GM12892 (cell line): ENCODE measurements at regions not wholly inside any gene's neighbourhood (a gene's known extent, or its start where the extent isn't known, plus 50 kb on each side); places are given as distances from the start of the nearest gene placed in this dataset.
"Not testable (repeated sequence)": the region's sequence is repeated elsewhere in the genome, so short reads cannot be mapped to it uniquely, and the experiment has no call there.

Experiments used
- POLR2A ChIP-seq: IDR thresholded peaks from 2 replicates; pipeline ENCODE4 v1.6.1; 2011; ENCODE audit warnings: low read depth, low read length, control low read depth
- POLR2AphosphoS5 ChIP-seq: IDR thresholded peaks from 2 replicates; pipeline ENCODE4 v1.6.1; 2011; ENCODE audit warnings: low read depth, low read length, control low read depth

GRCh38 chr15:84097053-84097452 lies 138.5 kb upstream of the GOLGA6L4 start:
- TF ChIP-seq POLR2A, POLR2AphosphoS5: not testable (repeated sequence)
